Lung (tissue), 11 donors: ENCODE measurements at regions not wholly inside any gene's neighbourhood (a gene's known extent, or its start where the extent isn't known, plus 50 kb on each side); places are given as distances from the start of the nearest gene placed in this dataset.

Experiments used
- ATAC-seq: fragments of 200-7000 bp; cut with Tn5 transposase; one replicate; pipeline ENCODE4 v1.9.1; 2020; ENCODE audit warnings: moderate number of reproducible peaks; ENCODE audit not compliant: insufficient read depth, low FRiP score
- DNase-seq, 3 donors: peaks; one replicate each; pipeline ENCODE4 v3.0.0-alpha.2; 2013 to 2017
- H3K27ac ChIP-seq, 2 donors: one replicate each; pipeline ENCODE4 v1.5.1; 2013; ENCODE audit warnings: mild to moderate bottlenecking in 2 of 2, moderate library complexity in 2 of 2, control low read depth in 1 of 2, inconsistent platforms in 1 of 2, low read depth in 1 of 2, low read length in 1 of 2
- H3K27me3 ChIP-seq, 3 donors: one replicate each; pipeline ENCODE4 v1.5.1; 2013; ENCODE audit warnings: low read length in 2 of 3; ENCODE audit not compliant: control insufficient read depth in 3 of 3, insufficient read depth in 3 of 3
- H3K36me3 ChIP-seq, 4 donors: one replicate each; pipeline ENCODE4 v1.5.1; 2013; ENCODE audit warnings: low read length in 4 of 4, mild to moderate bottlenecking in 1 of 4, moderate library complexity in 1 of 4; ENCODE audit not compliant: control insufficient read depth in 4 of 4, insufficient read depth in 4 of 4
- H3K4me1 ChIP-seq, 5 donors: one replicate each; pipeline ENCODE4 v1.5.1; 2013; ENCODE audit warnings: low read length in 5 of 5, mild to moderate bottlenecking in 2 of 5, moderate library complexity in 1 of 5; ENCODE audit not compliant: control insufficient read depth in 5 of 5, insufficient read depth in 5 of 5
- H3K4me3 ChIP-seq: one replicate; pipeline ENCODE4 v1.5.1; 2013; ENCODE audit warnings: mild to moderate bottlenecking, control low read depth, moderate library complexity
- H3K9ac ChIP-seq, 2 donors: one replicate each; pipeline ENCODE4 v1.5.1; 2013; ENCODE audit warnings: low read length in 2 of 2, control low read depth in 1 of 2; ENCODE audit not compliant: insufficient read depth in 1 of 2
- H3K9me3 ChIP-seq, 4 donors: one replicate each; pipeline ENCODE4 v1.5.1; 2013; ENCODE audit warnings: low read length in 3 of 4, mild to moderate bottlenecking in 1 of 4, moderate library complexity in 1 of 4; ENCODE audit not compliant: control insufficient read depth in 4 of 4, insufficient read depth in 3 of 4
- CTCF ChIP-seq: IDR thresholded peaks from 2 replicates; pipeline ENCODE4 v1.5.1; 2012; ENCODE audit warnings: mild to moderate bottlenecking; ENCODE audit errors: control extremely low read depth, extremely low read depth
- WGBS, 2 donors: extraction: QIAGEN DNeasy Blood & Tissue Kit; methylation state at CpG; one replicate each; pipeline ENCODE4 v1.1.7; 2013; 5-methylcytosine and 5-hydroxymethylcytosine counted together
- donor health status: control.
- donor health status: control.
- donor health status: Bipolar disorder and iron deficiency.
- donor health status: healthy.
- donor health status: DM: yes; HTN: yes; CAD: no.

DNA sequence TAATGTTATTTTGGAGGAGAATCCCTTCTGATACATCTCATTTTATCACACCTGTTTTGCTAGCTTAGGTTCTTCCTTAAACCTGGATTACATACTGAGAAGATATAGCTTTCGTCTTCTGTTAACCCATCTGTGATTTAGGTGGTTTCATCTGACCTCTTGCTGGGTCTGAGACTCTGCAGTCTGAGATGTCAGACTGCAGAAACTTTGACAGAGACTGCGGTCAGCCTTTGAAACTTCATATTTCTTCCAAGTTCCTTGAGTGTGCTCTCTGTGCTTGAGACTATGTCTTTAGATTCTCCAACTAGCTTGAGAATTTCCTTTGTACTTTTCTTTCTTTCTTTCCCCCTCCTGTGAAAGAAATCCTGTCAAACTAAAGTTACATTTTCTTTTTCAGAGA lies 196.4 kb upstream of the MPHOSPH6 start:
- Histone ChIP-seq H3K9ac (no peak overlapping the region), H3K36me3 (no peaks in the 10 kb centered on the region), H3K4me1 (no peaks in the 10 kb centered on the region), H3K27ac (no peak overlapping the region), H3K4me3 (no peak overlapping the region), H3K27me3 (no peaks in the 10 kb centered on the region), H3K9me3 (no peaks in the 10 kb centered on the region)
- ATAC-seq (no peak), DNase-seq (no peak)
- 95 to 96% methylated on average over 2 of the region's 2 CpGs for WGBS, 2 donors
- TF ChIP-seq CTCF = no peak

- DNase-seq (no peak), ATAC-seq (no peak)
- Histone ChIP-seq H3K27me3 (no peaks in the 10 kb centered on the region), H3K4me1 (no peaks in the 10 kb centered on the region), H3K4me3 (no peak overlapping the region), H3K9ac (no peak overlapping the region), H3K36me3 (no peaks in the 10 kb centered on the region), H3K9me3 (no peaks in the 10 kb centered on the region), H3K27ac (no peak overlapping the region)
- 53 to 78% methylated on average over 2 of the region's 2 CpGs for WGBS, 2 donors
- no peak for TF ChIP-seq CTCF
Measured at GRCh38 chr16:82364690-82365089, 194.7 kb upstream of the MPHOSPH6 start.

GRCh38 chr16:82363026-82363816 lies 193.2 kb upstream of the MPHOSPH6 start:
- H3K9me3 ChIP-seq = no peaks in the 10 kb centered on the region
- no peak for ATAC-seq

More at GRCh38 chr16:82363026-82363816, 193.2 kb upstream of the MPHOSPH6 start:
- Histone ChIP-seq H3K27ac (no peak overlapping the region), H3K36me3 (no peaks in the 10 kb centered on the region), H3K4me3 (no peak overlapping the region), H3K4me1 (no peaks in the 10 kb centered on the region), H3K9ac (no peak overlapping the region), H3K27me3 (no peaks in the 10 kb centered on the region)
- no peak for DNase-seq
- WGBS, 2 donors = 78 to 87% methylated on average over 11 of the region's 11 CpGs
- no peak for TF ChIP-seq CTCF
